WTC11 (cell line): ENCODE measurements at regions not wholly inside any gene's neighbourhood (a gene's known extent, or its start where the extent isn't known, plus 50 kb on each side); places are given as distances from the start of the nearest gene placed in this dataset.

Experiments
- CBFB ChIP-seq: sonication (generic); formaldehyde crosslinking; IDR thresholded peaks from 2 replicates; pipeline ENCODE4 v1.8.1; 2022; ENCODE audit warnings: mild to moderate bottlenecking, low read depth, missing genetic modification reagents
- ELF4 ChIP-seq: sonication (generic); formaldehyde crosslinking; IDR thresholded peaks from 2 replicates; pipeline ENCODE4 v1.8.1; 2022; ENCODE audit warnings: low read depth, mild to moderate bottlenecking, moderate library complexity, missing genetic modification reagents
- MXD4 ChIP-seq: fragments of 250-450 bp; sonication (Bioruptor Pico); IDR thresholded peaks from 2 replicates; pipeline ENCODE4 v1.8.0; 2021; ENCODE audit warnings: mild to moderate bottlenecking, moderate library complexity, borderline replicate concordance
- NFE2L1 ChIP-seq: sonication (generic); formaldehyde crosslinking; IDR thresholded peaks from 2 replicates; pipeline ENCODE4 v1.8.1; 2023; ENCODE audit warnings: missing genetic modification reagents
- SMAD3 ChIP-seq: sonication (generic); formaldehyde crosslinking; IDR thresholded peaks from 2 replicates; pipeline ENCODE4 v1.8.0; 2022; ENCODE audit warnings: missing genetic modification reagents, mild to moderate bottlenecking, borderline replicate concordance
- ZNF416 ChIP-seq: fragments of 250-450 bp; sonication (Bioruptor Pico); IDR thresholded peaks from 2 replicates; pipeline ENCODE4 v1.9.0; 2021; ENCODE audit warnings: mild to moderate bottlenecking, inconsistent platforms
- TF ChIP-seq, protein P1 (sequence below): fragments of 200-600 bp; IDR thresholded peaks from 2 replicates; pipeline ENCODE4 v1.8.0; 2022; ENCODE audit warnings: antibody characterized with exemption
- TF ChIP-seq, protein P2 (sequence below): sonication (generic); formaldehyde crosslinking; IDR thresholded peaks from 2 replicates; pipeline ENCODE4 v1.8.0; 2022; ENCODE audit warnings: mild to moderate bottlenecking, missing genetic modification reagents
- TF ChIP-seq, protein P3 (sequence below): sonication (generic); formaldehyde crosslinking; IDR thresholded peaks from 2 replicates; pipeline ENCODE4 v1.8.1; 2022; ENCODE audit warnings: low read depth, mild to moderate bottlenecking, moderate library complexity, missing genetic modification reagents, borderline replicate concordance
- TF ChIP-seq, protein P4 (sequence below): sonication (generic); formaldehyde crosslinking; IDR thresholded peaks from 2 replicates; pipeline ENCODE4 v1.8.0; 2022; ENCODE audit warnings: missing genetic modification reagents
- TF ChIP-seq, protein P5 (sequence below): fragments of 250-450 bp; sonication (Bioruptor Pico); IDR thresholded peaks from 2 replicates; pipeline ENCODE4 v1.9.0; 2021; ENCODE audit warnings: mild to moderate bottlenecking
- TF ChIP-seq, protein P6 (sequence below): sonication (generic); formaldehyde crosslinking; IDR thresholded peaks from 2 replicates; pipeline ENCODE4 v1.8.1; 2023; ENCODE audit warnings: mild to moderate bottlenecking, missing genetic modification reagents
- TF ChIP-seq, protein P7 (sequence below): sonication (generic); formaldehyde crosslinking; IDR thresholded peaks from 2 replicates; pipeline ENCODE4 v1.8.1; 2022; ENCODE audit warnings: low read depth, missing genetic modification reagents, borderline replicate concordance

DNA sequence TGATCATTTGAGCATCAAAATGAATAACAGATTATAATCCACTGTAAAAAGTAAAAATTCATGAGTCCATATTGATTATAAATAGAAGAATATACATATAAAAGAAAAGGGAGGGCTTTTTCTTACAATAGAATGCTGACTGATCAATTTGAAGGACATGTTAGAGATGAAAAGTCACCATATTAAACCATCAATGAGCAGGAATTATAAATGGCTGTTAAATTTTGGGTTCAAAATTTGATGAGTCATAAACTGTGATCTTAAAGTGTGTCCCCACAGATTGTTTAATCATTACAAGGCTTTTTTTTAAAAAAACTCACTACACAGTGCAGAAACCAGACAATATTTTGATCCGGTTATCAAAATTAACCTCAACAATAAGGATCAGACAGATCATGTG lies 434.5 kb downstream of the BCL11A start:
- TF ChIP-seq, protein P1, sequence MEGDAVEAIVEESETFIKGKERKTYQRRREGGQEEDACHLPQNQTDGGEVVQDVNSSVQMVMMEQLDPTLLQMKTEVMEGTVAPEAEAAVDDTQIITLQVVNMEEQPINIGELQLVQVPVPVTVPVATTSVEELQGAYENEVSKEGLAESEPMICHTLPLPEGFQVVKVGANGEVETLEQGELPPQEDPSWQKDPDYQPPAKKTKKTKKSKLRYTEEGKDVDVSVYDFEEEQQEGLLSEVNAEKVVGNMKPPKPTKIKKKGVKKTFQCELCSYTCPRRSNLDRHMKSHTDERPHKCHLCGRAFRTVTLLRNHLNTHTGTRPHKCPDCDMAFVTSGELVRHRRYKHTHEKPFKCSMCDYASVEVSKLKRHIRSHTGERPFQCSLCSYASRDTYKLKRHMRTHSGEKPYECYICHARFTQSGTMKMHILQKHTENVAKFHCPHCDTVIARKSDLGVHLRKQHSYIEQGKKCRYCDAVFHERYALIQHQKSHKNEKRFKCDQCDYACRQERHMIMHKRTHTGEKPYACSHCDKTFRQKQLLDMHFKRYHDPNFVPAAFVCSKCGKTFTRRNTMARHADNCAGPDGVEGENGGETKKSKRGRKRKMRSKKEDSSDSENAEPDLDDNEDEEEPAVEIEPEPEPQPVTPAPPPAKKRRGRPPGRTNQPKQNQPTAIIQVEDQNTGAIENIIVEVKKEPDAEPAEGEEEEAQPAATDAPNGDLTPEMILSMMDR: no peak
- TF ChIP-seq ELF4 (CRISPR knock-in tag): no peak
- TF ChIP-seq, protein P2, sequence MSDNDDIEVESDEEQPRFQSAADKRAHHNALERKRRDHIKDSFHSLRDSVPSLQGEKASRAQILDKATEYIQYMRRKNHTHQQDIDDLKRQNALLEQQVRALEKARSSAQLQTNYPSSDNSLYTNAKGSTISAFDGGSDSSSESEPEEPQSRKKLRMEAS: no peak
- TF ChIP-seq, protein P3, sequence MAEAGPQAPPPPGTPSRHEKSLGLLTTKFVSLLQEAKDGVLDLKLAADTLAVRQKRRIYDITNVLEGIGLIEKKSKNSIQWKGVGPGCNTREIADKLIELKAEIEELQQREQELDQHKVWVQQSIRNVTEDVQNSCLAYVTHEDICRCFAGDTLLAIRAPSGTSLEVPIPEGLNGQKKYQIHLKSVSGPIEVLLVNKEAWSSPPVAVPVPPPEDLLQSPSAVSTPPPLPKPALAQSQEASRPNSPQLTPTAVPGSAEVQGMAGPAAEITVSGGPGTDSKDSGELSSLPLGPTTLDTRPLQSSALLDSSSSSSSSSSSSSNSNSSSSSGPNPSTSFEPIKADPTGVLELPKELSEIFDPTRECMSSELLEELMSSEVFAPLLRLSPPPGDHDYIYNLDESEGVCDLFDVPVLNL (CRISPR knock-in tag): no peak
- TF ChIP-seq, protein P4, sequence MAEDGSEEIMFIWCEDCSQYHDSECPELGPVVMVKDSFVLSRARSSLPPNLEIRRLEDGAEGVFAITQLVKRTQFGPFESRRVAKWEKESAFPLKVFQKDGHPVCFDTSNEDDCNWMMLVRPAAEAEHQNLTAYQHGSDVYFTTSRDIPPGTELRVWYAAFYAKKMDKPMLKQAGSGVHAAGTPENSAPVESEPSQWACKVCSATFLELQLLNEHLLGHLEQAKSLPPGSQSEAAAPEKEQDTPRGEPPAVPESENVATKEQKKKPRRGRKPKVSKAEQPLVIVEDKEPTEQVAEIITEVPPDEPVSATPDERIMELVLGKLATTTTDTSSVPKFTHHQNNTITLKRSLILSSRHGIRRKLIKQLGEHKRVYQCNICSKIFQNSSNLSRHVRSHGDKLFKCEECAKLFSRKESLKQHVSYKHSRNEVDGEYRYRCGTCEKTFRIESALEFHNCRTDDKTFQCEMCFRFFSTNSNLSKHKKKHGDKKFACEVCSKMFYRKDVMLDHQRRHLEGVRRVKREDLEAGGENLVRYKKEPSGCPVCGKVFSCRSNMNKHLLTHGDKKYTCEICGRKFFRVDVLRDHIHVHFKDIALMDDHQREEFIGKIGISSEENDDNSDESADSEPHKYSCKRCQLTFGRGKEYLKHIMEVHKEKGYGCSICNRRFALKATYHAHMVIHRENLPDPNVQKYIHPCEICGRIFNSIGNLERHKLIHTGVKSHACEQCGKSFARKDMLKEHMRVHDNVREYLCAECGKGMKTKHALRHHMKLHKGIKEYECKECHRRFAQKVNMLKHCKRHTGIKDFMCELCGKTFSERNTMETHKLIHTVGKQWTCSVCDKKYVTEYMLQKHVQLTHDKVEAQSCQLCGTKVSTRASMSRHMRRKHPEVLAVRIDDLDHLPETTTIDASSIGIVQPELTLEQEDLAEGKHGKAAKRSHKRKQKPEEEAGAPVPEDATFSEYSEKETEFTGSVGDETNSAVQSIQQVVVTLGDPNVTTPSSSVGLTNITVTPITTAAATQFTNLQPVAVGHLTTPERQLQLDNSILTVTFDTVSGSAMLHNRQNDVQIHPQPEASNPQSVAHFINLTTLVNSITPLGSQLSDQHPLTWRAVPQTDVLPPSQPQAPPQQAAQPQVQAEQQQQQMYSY: no peak
- TF ChIP-seq NFE2L1: no peak
- TF ChIP-seq, protein P5, sequence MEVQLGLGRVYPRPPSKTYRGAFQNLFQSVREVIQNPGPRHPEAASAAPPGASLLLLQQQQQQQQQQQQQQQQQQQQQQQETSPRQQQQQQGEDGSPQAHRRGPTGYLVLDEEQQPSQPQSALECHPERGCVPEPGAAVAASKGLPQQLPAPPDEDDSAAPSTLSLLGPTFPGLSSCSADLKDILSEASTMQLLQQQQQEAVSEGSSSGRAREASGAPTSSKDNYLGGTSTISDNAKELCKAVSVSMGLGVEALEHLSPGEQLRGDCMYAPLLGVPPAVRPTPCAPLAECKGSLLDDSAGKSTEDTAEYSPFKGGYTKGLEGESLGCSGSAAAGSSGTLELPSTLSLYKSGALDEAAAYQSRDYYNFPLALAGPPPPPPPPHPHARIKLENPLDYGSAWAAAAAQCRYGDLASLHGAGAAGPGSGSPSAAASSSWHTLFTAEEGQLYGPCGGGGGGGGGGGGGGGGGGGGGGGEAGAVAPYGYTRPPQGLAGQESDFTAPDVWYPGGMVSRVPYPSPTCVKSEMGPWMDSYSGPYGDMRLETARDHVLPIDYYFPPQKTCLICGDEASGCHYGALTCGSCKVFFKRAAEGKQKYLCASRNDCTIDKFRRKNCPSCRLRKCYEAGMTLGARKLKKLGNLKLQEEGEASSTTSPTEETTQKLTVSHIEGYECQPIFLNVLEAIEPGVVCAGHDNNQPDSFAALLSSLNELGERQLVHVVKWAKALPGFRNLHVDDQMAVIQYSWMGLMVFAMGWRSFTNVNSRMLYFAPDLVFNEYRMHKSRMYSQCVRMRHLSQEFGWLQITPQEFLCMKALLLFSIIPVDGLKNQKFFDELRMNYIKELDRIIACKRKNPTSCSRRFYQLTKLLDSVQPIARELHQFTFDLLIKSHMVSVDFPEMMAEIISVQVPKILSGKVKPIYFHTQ (CRISPR knock-in tag): no peak
- no peak for TF ChIP-seq ZNF416 (CRISPR knock-in tag)
- no peak for TF ChIP-seq SMAD3 (CRISPR knock-in tag)
- TF ChIP-seq, protein P6, sequence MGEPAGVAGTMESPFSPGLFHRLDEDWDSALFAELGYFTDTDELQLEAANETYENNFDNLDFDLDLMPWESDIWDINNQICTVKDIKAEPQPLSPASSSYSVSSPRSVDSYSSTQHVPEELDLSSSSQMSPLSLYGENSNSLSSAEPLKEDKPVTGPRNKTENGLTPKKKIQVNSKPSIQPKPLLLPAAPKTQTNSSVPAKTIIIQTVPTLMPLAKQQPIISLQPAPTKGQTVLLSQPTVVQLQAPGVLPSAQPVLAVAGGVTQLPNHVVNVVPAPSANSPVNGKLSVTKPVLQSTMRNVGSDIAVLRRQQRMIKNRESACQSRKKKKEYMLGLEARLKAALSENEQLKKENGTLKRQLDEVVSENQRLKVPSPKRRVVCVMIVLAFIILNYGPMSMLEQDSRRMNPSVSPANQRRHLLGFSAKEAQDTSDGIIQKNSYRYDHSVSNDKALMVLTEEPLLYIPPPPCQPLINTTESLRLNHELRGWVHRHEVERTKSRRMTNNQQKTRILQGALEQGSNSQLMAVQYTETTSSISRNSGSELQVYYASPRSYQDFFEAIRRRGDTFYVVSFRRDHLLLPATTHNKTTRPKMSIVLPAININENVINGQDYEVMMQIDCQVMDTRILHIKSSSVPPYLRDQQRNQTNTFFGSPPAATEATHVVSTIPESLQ (CRISPR knock-in tag): no peak
- no peak for TF ChIP-seq CBFB (CRISPR knock-in tag)
- TF ChIP-seq MXD4: no peak
- TF ChIP-seq, protein P7, sequence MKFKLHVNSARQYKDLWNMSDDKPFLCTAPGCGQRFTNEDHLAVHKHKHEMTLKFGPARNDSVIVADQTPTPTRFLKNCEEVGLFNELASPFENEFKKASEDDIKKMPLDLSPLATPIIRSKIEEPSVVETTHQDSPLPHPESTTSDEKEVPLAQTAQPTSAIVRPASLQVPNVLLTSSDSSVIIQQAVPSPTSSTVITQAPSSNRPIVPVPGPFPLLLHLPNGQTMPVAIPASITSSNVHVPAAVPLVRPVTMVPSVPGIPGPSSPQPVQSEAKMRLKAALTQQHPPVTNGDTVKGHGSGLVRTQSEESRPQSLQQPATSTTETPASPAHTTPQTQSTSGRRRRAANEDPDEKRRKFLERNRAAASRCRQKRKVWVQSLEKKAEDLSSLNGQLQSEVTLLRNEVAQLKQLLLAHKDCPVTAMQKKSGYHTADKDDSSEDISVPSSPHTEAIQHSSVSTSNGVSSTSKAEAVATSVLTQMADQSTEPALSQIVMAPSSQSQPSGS (CRISPR knock-in tag): no peak
